Stomach (tissue), 8 donors: ENCODE measurements at regions not wholly inside any gene's neighbourhood (a gene's known extent, or its start where the extent isn't known, plus 50 kb on each side); places are given as distances from the start of the nearest gene placed in this dataset.

ENCODE experiments used
- DNase-seq, 2 donors: peaks; one replicate each; pipeline versions ENCODE4 v3.0.0 to v3.0.0-alpha.2; 2013 to 2019
- H3K27ac ChIP-seq, 5 donors: fragments of 200-600 bp in 4 of 5; sonication (generic) in 4 of 5; one replicate each; pipeline ENCODE4 v1.5.1; 2013 to 2019; ENCODE audit warnings: mild to moderate bottlenecking in 1 of 5, moderate library complexity in 1 of 5
- H3K27me3 ChIP-seq, 3 donors: fragments of 200-600 bp; sonication (generic); one replicate each; pipeline ENCODE4 v1.5.1; 2017 to 2019; ENCODE audit warnings: mixed run types in 1 of 3
- H3K36me3 ChIP-seq, 4 donors: fragments of 200-600 bp; sonication (generic); 1 replicate in 3 of 4; 2 replicates in 1 of 4; pipeline ENCODE4 v1.5.1; 2016 to 2019
- H3K4me1 ChIP-seq, 4 donors: fragments of 200-600 bp; sonication (generic); one replicate each; pipeline ENCODE4 v1.5.1; 2016 to 2019
- H3K4me3 ChIP-seq, 4 donors: fragments of 200-600 bp; sonication (generic) in 3 of 4; one replicate each; pipeline ENCODE4 v1.5.1; 2016 to 2019; ENCODE audit warnings: mild to moderate bottlenecking in 1 of 4
- H3K9me3 ChIP-seq, 4 donors: fragments of 200-600 bp; sonication (generic); one replicate each; pipeline ENCODE4 v1.5.1; 2016 to 2019
- EP300 ChIP-seq: sonication (generic); formaldehyde crosslinking; IDR thresholded peaks from one replicate; pipeline ENCODE4 v1.6.1; 2017; ENCODE audit warnings: antibody characterized with exemption
- POLR2A ChIP-seq, 4 donors: fragments of 450-650 bp; IDR thresholded peaks; one replicate each; pipeline ENCODE4 v1.6.1; 2016; ENCODE audit warnings: antibody characterized with exemption in 4 of 4, control low read depth in 2 of 4, mild to moderate bottlenecking in 1 of 4, moderate library complexity in 1 of 4
- POLR2AphosphoS5 ChIP-seq, 3 donors: sonication (generic); formaldehyde crosslinking; IDR thresholded peaks; one replicate each; pipeline ENCODE4 v1.6.1; 2016; ENCODE audit warnings: antibody characterized with exemption in 3 of 3
- WGBS, 5 donors: extraction: QIAGEN DNeasy Blood & Tissue Kit in 3 of 5; methylation state at CpG; one replicate each; pipeline versions ENCODE4 v1.1.5 to v1.1.7; 2013 to 2018; 5-methylcytosine and 5-hydroxymethylcytosine counted together
- intact Hi-C: fragments of 100-400 bp; cut with DNase I; formaldehyde crosslinking; loops from one replicate; pipeline ENCODE4 v1.15.1; 2023; ENCODE audit warnings: low total_unique reads
- TF ChIP-seq, protein P1 (sequence below), 7 experiments: fragments of 450-650 bp in 4 of 7; fragments of 200-600 bp in 3 of 7; sonication (generic) in 3 of 7; IDR thresholded peaks; one replicate each; pipeline ENCODE4 v1.5.1; 2016 to 2019; ENCODE audit warnings: antibody characterized with exemption in 7 of 7, control low read depth in 2 of 7, mild to moderate bottlenecking in 1 of 7
- donor health status: healthy with polysubstance abuse.
- donor health status: Bipolar disorder and iron deficiency.
- donor health status: healthy.

DNA sequence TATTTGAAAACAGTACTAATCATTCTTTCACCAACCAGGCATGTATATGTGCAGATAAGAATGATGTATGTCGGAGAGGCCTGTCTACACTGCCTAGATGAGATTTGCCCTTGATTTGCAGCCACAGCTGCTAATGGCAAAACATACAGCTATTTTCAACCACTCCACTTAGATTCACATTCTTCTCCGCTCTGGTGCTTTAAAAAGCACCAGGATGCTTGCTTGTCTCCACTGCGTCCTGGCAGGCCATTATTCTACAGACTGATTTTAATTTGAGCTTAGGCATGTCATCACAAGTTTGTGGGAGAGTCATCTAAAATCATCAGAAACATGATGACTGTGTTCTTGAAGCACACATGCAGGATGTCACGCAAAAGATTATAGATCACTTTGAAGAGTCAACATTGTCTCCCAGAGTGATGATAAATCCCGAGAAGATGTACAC is 119.0 kb upstream of the NRIP1 start:
- Histone ChIP-seq H3K9me3 (no peaks in the 10 kb centered on the region), H3K4me1 (no peaks in the 10 kb centered on the region), H3K36me3 (no peaks in the 10 kb centered on the region), H3K27ac (no peak overlapping the region), H3K4me3 (no peak overlapping the region), H3K27me3 (no peaks in the 10 kb centered on the region)
- TF ChIP-seq POLR2AphosphoS5 (IDR thresholded peaks at IDR 0.05) (no peak), POLR2A (IDR thresholded peaks at IDR 0.05) (no peak), EP300 (no peak)
- TF ChIP-seq, protein P1, sequence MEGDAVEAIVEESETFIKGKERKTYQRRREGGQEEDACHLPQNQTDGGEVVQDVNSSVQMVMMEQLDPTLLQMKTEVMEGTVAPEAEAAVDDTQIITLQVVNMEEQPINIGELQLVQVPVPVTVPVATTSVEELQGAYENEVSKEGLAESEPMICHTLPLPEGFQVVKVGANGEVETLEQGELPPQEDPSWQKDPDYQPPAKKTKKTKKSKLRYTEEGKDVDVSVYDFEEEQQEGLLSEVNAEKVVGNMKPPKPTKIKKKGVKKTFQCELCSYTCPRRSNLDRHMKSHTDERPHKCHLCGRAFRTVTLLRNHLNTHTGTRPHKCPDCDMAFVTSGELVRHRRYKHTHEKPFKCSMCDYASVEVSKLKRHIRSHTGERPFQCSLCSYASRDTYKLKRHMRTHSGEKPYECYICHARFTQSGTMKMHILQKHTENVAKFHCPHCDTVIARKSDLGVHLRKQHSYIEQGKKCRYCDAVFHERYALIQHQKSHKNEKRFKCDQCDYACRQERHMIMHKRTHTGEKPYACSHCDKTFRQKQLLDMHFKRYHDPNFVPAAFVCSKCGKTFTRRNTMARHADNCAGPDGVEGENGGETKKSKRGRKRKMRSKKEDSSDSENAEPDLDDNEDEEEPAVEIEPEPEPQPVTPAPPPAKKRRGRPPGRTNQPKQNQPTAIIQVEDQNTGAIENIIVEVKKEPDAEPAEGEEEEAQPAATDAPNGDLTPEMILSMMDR (IDR thresholded peaks at IDR 0.05) = no peak
- WGBS, 5 donors = 64 to 85% (median 79%) methylated on average over 5 of the region's 5 CpGs
- DNase-seq = no peak
- intact Hi-C loops = no loop called here

DNA sequence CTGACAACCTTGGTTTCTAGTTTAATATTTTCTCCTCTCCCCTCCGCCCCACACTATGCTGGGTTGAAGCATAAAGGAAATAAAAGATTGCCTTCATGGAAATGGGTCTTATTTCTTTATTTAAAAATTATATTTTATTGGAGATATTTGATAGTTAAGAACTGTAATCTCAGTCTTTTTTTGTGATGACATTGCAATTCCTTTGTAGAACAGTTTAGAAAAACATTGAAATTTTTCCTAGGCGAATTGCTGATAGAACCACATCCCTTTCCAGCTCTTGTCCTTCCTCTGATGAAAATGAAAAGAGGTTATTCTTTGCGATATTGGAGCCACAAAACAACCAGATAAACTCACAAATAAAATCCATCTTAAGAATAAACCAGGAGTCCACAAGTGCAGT is 125.6 kb upstream of the NRIP1 start:
- WGBS, 5 donors = 74 to 85% (median 82%) methylated on average over 3 of the region's 3 CpGs

DNA sequence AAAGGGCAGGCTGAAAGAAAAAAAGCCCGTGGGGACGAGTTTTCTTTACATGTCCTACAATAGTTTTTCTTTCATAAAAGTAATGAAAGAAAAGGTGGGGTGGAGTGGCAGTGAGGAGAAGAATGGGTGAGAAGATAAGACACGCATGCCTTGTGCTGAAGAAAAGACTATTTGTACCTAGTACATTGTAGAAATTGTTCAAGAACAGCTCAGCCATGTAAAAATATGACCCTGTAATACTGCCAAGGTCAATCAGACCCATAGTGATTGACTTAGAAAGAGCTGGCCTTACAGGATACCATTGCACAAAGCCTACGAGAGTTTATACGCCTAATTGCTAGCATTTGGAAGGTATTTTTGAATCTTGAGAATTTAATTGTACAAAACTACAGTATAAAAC is 126.0 kb upstream of the NRIP1 start:
- no peak overlapping the region for H3K4me3 ChIP-seq
- H3K27ac ChIP-seq = no peak overlapping the region
- 44 to 75% (median 59%) methylated on average over 5 of the region's 5 CpGs for WGBS, 5 donors
- no peak for DNase-seq
- H3K4me1 ChIP-seq = no peaks in the 10 kb centered on the region
- no peaks in the 10 kb centered on the region for H3K27me3 ChIP-seq
- TF ChIP-seq, protein P1 (IDR thresholded peaks at IDR 0.05) = no peak
- TF ChIP-seq POLR2A (IDR thresholded peaks at IDR 0.05) (no peak), EP300 (no peak), POLR2AphosphoS5 (IDR thresholded peaks at IDR 0.05) (no peak)
- intact Hi-C loops = no loop called here
- no peaks in the 10 kb centered on the region for H3K9me3 ChIP-seq
- H3K36me3 ChIP-seq = no peaks in the 10 kb centered on the region

More for the DNA sequence above, 125.6 kb upstream of the NRIP1 start:
- intact Hi-C loops = no loop called here
- Histone ChIP-seq H3K9me3 (no peaks in the 10 kb centered on the region), H3K27ac (no peak overlapping the region), H3K4me1 (no peaks in the 10 kb centered on the region), H3K36me3 (no peaks in the 10 kb centered on the region), H3K27me3 (no peaks in the 10 kb centered on the region), H3K4me3 (no peak overlapping the region)
- TF ChIP-seq POLR2AphosphoS5 (IDR thresholded peaks at IDR 0.05) (no peak), EP300 (no peak), POLR2A (IDR thresholded peaks at IDR 0.05) (no peak)
- TF ChIP-seq, protein P1 (IDR thresholded peaks at IDR 0.05) = no peak
- DNase-seq = no peak

DNA sequence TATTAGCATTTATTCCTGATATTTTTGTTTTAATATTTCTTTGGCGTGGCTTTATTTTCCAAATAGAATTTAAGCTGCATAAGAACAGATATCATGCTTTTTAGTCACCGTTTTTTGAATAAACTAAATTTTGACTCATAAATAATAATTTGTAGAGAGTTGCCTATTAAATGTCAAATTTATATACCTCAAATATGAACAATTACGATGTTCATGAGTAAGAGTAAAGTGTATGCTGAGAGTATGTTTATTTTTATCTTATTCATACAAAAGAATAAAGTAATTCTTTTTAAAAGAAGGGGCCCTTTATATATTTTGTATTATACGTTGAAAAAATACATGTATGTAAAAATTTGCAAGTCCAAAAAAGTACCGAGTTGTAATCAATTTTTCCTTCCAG is 126.5 kb upstream of the NRIP1 start:
- H3K27me3 ChIP-seq = no peaks in the 10 kb centered on the region
- intact Hi-C loops = no loop called here
- H3K36me3 ChIP-seq = no peaks in the 10 kb centered on the region
- H3K27ac ChIP-seq = no peak overlapping the region
- no peaks in the 10 kb centered on the region for H3K4me1 ChIP-seq
- TF ChIP-seq POLR2A (IDR thresholded peaks at IDR 0.05) (no peak), EP300 (no peak), POLR2AphosphoS5 (IDR thresholded peaks at IDR 0.05) (no peak)
- TF ChIP-seq, protein P1 (IDR thresholded peaks at IDR 0.05) = no peak
- no peak overlapping the region for H3K4me3 ChIP-seq
- no peaks in the 10 kb centered on the region for H3K9me3 ChIP-seq
- 86 to 90% (median 88%) methylated on average over 5 of the region's 5 CpGs for WGBS, 5 donors
- no peak for DNase-seq
